Nephron progenitor cell (in vitro differentiated cells): ENCODE measurements at regions not wholly inside any gene's neighbourhood (a gene's known extent, or its start where the extent isn't known, plus 50 kb on each side); places are given as distances from the start of the nearest gene placed in this dataset.

ENCODE experiments used
- DNase-seq: peaks from one replicate; pipeline ENCODE4 v3.0.0; 2021
- H3K27ac Mint-ChIP-seq: 2 replicates; pipeline ENCODE4 v1.8.0; 2021; ENCODE audit warnings: mild to moderate bottlenecking, moderate library complexity, mixed read lengths
- H3K27me3 Mint-ChIP-seq: 2 replicates; pipeline ENCODE4 v1.8.0; 2021; ENCODE audit warnings: mild to moderate bottlenecking, low read depth, mixed read lengths; ENCODE audit not compliant: poor library complexity
- H3K36me3 Mint-ChIP-seq: 2 replicates; pipeline ENCODE4 v1.8.0; 2021; ENCODE audit warnings: low read depth, mixed read lengths
- H3K4me1 Mint-ChIP-seq: 2 replicates; pipeline ENCODE4 v1.8.0; 2021; ENCODE audit warnings: mixed read lengths
- H3K4me3 Mint-ChIP-seq: 2 replicates; pipeline ENCODE4 v1.8.0; 2021; ENCODE audit warnings: mild to moderate bottlenecking, moderate library complexity, mixed read lengths
- H3K9me3 Mint-ChIP-seq: 2 replicates; pipeline ENCODE4 v1.8.0; 2021; ENCODE audit warnings: mild to moderate bottlenecking, moderate library complexity, mixed read lengths
- CTCF ChIP-seq: fragments of 200-600 bp; sonication (generic); IDR thresholded peaks from 2 replicates; pipeline ENCODE4 v1.5.0; 2021; ENCODE audit warnings: antibody characterized with exemption

DNA sequence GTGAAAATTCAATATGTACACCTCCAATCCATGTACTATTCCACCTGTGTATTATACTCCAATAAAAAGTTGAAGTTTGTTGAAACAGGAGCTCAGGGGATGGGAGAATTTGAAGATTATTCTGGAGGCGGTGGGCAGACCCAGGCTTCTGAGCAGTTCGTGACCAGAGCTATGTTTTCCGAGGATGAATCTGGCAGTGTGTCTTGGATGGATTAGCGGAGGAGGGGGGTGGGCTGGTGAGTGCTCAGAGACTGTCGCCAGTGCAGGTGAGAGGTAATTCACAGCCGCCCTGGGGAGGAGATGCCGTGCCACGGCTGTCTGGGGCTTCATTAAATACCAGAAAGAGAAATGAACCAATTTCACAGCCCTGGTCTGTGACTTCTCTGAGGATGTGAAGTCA lies 283.0 kb upstream of the RTL1 start:
- Mint-ChIP-seq H3K9me3 (no peaks in the 10 kb centered on the region), H3K4me1 (peaks cover 6% of the 10 kb centered on the region), H3K36me3 (no peaks in the 10 kb centered on the region), H3K27me3 (peaks cover 30% of the 10 kb centered on the region), H3K27ac (peak overlapping the region; percentile 48), H3K4me3 (no peak overlapping the region)
- DNase-seq, result no peak
- TF ChIP-seq CTCF, result no peak

DNA sequence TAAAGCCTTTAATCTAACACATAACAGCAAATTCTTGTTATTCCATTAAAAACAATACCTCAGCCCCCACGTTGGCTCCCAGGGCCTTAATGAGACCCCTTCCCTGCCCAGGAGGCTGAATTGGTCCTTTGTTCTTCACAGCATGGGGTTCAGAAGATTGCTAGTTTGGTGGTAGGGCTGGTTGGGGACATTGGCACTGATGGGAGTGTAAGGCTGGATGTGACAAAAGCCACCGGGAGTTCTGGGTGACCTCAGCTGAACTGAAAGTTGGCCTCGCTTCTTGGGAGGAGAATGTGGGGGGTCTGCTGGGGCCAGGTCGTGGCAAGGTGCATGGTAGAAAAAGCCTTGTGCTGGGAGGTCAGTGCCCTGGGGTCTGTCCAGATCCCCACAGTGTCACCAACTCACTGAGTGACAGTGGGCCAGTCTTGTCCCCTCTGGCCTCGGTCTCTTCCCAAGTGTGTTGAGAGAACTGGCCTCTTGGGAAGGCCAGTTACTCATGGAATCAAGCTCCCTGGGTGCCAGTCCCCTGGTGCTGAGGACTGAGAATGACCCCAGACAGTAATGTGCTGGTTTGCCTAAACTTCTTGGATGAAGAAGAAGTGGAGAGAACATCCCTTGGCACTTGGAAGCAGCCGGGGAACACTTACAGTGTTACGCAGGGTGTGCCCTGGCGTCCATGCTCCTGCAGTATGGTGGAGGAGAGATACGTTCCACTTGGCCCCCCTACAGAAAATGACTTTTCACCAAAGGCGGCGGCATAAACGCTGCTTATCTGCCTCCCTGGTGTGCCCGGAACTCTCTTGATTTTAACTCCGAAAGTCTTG lies 283.7 kb upstream of the RTL1 start:
- Mint-ChIP-seq H3K9me3 (no peaks in the 10 kb centered on the region), H3K36me3 (no peaks in the 10 kb centered on the region), H3K4me1 (peaks cover 6% of the 10 kb centered on the region), H3K4me3 (no peak overlapping the region), H3K27ac (no peak overlapping the region), H3K27me3 (peaks cover 32% of the 10 kb centered on the region)
- DNase-seq, result no peak
- TF ChIP-seq CTCF, result no peak

DNA sequence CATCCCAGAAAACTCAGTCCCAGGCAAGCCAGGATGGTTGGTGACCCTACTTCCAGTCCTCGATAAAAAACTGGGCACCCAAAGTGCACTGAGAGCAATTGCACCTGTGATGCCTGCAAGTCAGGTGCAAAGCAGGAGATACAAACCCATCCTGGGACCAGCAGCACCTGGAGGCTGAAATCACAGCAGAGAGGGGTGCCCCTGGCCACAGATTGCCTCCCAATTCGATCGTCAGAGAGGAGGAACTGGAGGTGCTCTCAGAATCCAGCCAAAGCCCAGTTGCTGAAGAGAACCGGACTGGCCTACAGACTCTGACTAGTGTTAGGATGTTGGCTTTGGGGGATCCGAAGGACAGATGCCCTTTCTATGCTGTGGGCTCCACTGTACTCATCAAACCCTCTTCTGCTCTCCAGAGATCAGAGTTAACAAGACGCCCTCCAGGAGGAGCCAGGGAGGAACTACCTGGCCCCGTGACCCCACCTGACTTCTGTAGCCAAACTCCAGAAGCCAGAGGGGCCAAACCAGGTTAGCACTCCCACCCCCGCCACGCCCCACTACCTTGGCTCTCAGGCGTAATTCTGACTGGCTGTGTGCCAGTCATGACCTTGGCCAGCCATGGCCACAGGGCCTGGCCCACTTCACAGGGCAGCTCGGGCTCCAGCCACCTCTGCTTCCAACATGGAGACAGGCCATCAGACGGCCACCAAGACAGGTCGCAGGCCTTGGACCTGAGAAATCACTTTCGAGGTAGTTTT lies 284.5 kb upstream of the RTL1 start:
- no peaks in the 10 kb centered on the region for H3K9me3 Mint-ChIP-seq

DNA sequence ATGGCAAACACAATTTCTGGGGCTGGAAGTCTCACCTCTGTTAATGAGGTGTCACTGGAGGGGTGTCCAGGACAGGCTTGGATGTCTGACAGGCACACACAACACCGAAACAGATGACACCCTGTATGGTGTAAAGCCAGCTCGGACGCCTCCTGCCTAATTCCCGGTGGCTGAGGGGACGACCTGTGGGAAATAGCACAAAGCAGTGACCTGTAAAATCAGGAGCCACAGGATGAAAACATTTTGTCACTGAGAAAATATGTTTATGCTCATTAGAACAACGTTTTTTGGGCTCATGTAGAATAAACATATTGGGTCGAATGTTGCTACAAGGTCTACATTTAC lies 285.0 kb upstream of the RTL1 start:
- no peaks in the 10 kb centered on the region for H3K36me3 Mint-ChIP-seq
- no peak overlapping the region for H3K4me3 Mint-ChIP-seq
- TF ChIP-seq CTCF, result no peak
- no peak for DNase-seq
- no peaks in the 10 kb centered on the region for H3K9me3 Mint-ChIP-seq
- peaks cover 7% of the 10 kb centered on the region for H3K4me1 Mint-ChIP-seq
- H3K27me3 Mint-ChIP-seq, result peaks cover 32% of the 10 kb centered on the region
- no peak overlapping the region for H3K27ac Mint-ChIP-seq

More for the DNA sequence above, 284.5 kb upstream of the RTL1 start:
- TF ChIP-seq CTCF, result no peak
- Mint-ChIP-seq H3K36me3 (no peaks in the 10 kb centered on the region), H3K4me1 (peaks cover 6% of the 10 kb centered on the region), H3K27ac (no peak overlapping the region), H3K27me3 (peaks cover 32% of the 10 kb centered on the region), H3K4me3 (no peak overlapping the region)
- no peak for DNase-seq

DNA sequence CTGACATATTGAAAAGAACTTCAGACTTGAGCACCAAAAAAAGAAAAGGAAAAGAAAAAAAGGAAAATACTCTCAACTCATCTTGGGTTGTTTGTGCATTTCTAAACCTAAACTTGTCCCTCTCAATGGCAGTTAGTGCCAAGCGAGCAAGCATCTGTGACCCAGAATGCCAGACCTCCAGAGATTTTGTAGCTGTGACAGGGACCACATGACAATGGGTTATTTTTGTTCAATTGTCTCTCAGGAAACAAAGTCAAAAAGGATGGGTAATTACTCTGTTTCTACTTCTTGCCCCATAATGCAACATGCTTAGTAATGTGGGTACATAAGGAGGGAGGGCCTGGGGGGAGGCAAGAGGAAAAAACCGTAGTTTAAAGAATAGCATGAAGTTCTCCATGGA lies 285.7 kb upstream of the RTL1 start:
- DNase-seq, result no peak
- Mint-ChIP-seq H3K36me3 (no peaks in the 10 kb centered on the region), H3K27me3 (peaks cover 31% of the 10 kb centered on the region), H3K9me3 (no peaks in the 10 kb centered on the region), H3K4me1 (peaks cover 14% of the 10 kb centered on the region), H3K27ac (no peak overlapping the region), H3K4me3 (no peak overlapping the region)
- TF ChIP-seq CTCF, result no peak
